Retinal pigment epithelial cell (primary cell): ENCODE measurements at regions not wholly inside any gene's neighbourhood (a gene's known extent, or its start where the extent isn't known, plus 50 kb on each side); places are given as distances from the start of the nearest gene placed in this dataset.
"Not testable (repeated sequence)": the region's sequence is repeated elsewhere in the genome, so short reads cannot be mapped to it uniquely, and the experiment has no call there.

Experiments used
- DNase-seq: peaks from one replicate; pipeline ENCODE4 v3.0.0-alpha.2; 2010; ENCODE audit warnings: low read depth
- H3K4me3 ChIP-seq: 2 replicates; pipeline ENCODE4 v1.5.1; 2011; ENCODE audit warnings: mild to moderate bottlenecking, low read length, control low read depth, moderate library complexity
- CTCF ChIP-seq: conservative IDR thresholded peaks from 2 replicates; pipeline ENCODE4 v1.5.1; 2011; ENCODE audit warnings: low read depth, low read length, control low read depth, inconsistent platforms

- no peak for TF ChIP-seq CTCF
- DNase-seq: no peak
- H3K4me3 ChIP-seq: no peak overlapping the region
These were observed 112.5 kb upstream of the BNIP2 start for GRCh38 chr15:59801649-59802048.

DNA sequence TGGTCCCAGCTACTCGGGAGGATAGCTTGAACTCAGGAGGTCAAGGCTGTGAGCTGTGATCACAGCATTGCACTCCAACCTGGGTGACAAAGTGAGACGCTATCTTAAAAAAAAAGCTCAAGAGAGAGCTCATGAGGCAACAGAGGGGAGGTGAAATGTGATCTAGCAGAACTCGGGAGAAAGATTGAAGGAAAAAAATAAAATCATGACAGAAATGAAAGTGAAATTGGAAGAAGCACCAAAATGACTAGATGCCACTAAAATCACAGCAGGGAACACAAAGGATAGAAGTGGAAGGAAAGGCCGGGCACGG is 109.4 kb upstream of the BNIP2 start:
- no peak for DNase-seq
- TF ChIP-seq CTCF: no peak
- H3K4me3 ChIP-seq: no peak overlapping the region

DNA sequence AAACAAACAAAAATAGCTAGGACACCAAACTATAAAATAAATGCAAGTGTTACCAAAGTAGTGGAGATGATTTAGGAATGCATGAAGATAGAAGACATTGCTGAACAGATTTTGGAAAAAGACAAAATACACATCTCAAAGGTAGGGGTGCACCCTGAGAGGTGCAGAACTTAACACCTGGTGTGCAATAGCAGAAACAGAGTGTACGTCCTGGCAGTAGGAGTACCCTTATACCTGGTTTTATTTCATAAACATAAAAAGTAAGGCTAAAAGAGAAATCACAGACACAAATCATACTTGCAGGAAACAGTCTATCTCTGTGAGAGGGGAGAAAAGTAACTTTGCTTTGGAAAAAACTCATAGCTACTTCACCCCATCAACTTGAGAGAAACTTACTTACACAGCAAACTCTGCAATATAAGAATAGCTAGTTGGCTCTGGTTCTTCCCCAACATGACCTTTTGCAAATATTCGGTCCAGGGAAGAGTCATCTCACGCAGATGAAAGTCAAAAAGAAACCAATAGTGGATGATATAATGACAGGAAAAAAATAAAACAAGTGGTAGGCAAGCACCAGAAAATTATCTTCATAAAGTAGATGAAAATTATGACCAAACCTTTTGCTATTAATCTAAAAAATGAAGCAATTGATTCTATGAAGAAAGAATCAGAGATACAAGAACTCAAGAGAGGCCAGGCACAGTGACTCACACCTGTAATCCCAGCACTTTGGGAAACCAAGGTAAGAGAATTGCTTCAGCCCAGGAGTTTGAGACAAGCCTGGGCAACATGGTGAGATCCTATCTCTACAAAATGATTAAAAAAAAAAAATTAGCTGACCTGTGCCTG is 108.9 kb upstream of the BNIP2 start:
- H3K4me3 ChIP-seq: no peak overlapping the region
- TF ChIP-seq CTCF: no peak
- DNase-seq: no peak

DNA sequence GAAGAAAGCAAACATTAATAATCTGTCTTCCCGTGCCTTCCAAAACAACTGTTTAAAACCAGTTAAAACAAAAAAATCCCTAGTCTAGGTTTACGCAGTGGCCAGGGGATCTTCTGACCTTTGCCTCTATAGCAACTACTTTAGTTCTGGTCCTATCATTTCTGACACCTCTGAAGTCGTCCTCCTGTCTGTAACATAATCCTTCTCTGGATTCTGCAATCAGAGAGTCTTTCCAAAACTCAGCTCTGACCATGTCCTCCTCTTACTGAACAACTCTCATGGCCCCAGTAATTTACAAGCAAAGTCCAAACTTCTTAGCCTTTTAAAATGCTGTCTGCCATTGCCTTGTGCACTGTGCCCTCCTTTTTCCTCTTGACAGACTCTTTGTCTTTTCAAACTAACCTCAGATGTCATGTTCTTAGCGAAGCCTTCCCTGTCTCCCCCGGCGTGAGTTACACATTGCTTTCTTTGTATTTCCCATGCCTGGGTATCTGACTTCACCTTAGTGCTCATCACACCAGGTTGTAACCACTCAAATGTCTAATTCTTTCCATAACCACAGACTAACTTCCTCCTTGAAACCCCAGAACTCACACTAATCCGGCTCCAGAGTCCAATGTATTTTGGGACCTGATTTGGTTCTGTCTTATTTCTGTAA is 105.2 kb upstream of the BNIP2 start:
- no peak overlapping the region for H3K4me3 ChIP-seq
- DNase-seq: no peak
- TF ChIP-seq CTCF: no peak

DNA sequence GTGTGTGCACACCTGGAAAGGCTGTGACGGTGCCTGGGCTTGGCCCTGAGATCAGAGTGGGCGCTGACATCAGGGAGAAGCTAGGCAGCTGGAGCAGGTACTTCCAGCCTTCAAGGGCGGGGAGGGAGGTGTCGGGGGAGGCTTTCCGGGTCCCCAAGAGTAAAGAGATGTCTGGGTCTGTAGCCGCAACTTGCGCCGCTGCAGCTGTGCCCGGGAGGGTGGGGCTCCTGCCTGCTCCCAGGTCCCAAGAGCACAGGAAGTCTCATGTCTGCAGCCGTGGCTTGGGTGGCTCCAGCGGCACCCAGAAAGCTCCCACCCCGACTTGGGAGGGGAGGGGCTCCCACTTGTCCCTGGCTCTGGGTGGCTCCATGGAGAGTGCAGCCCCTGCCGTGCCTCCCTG is 103.2 kb upstream of the BNIP2 start:
- H3K4me3 ChIP-seq: no peak overlapping the region
- TF ChIP-seq CTCF: no peak
- no peak for DNase-seq

- no peak for TF ChIP-seq CTCF
- DNase-seq: no peak
- H3K4me3 ChIP-seq: no peak overlapping the region
These were observed 102.6 kb upstream of the BNIP2 start for GRCh38 chr15:59791755-59792154.

DNA sequence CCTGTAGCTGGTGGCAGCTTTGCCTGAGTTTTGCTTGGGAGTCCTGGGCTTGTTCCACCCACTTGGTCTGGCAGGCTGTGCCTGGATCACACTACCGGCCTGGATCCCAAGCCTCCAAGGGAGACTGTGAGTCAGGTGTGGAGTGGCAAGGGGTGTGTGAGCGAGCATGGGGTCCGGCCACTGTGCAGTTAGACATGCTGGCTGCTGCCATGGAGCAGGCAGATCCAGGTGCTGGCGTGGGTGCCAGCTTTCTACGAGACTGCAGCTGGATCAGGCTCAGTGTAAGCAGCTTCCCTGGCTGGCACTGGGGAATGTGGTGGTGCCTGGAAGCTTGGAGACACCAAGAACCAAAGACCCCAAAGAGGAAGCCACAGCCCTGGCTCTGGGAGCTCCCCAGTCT is 102.0 kb upstream of the BNIP2 start:
- no peak for TF ChIP-seq CTCF
- no peak for DNase-seq
- H3K4me3 ChIP-seq: no peak overlapping the region

GRCh38 chr15:59786466-59786865 is 97.3 kb upstream of the BNIP2 start:
- H3K4me3 ChIP-seq, DNase-seq: not testable (repeated sequence)

- not testable (repeated sequence) for DNase-seq, H3K4me3 ChIP-seq
These were observed 96.9 kb upstream of the BNIP2 start for GRCh38 chr15:59785981-59786380.

- not testable (repeated sequence) for H3K4me3 ChIP-seq, DNase-seq
These were observed 94.8 kb upstream of the BNIP2 start for GRCh38 chr15:59783774-59784520.
